ENCODE measurements at regions not wholly inside any gene's neighbourhood (a gene's known extent, or its start where the extent isn't known, plus 50 kb on each side); places are given as distances from the start of the nearest gene placed in this dataset.

GRCh38 chr7:26054386-26054785 is 97.6 kb upstream of the NFE2L3 start:
- TF ChIP-seq, protein P1, sequence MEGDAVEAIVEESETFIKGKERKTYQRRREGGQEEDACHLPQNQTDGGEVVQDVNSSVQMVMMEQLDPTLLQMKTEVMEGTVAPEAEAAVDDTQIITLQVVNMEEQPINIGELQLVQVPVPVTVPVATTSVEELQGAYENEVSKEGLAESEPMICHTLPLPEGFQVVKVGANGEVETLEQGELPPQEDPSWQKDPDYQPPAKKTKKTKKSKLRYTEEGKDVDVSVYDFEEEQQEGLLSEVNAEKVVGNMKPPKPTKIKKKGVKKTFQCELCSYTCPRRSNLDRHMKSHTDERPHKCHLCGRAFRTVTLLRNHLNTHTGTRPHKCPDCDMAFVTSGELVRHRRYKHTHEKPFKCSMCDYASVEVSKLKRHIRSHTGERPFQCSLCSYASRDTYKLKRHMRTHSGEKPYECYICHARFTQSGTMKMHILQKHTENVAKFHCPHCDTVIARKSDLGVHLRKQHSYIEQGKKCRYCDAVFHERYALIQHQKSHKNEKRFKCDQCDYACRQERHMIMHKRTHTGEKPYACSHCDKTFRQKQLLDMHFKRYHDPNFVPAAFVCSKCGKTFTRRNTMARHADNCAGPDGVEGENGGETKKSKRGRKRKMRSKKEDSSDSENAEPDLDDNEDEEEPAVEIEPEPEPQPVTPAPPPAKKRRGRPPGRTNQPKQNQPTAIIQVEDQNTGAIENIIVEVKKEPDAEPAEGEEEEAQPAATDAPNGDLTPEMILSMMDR (IDR thresholded peaks at IDR 0.05; ENCODE audit: poor library complexity, severe bottlenecking) = no peak
- TF ChIP-seq TAF1 (IDR thresholded peaks at IDR 0.05; ENCODE audit: low read depth) (no peak), EZH2 (IDR thresholded peaks at IDR 0.05; ENCODE audit: borderline replicate concordance, insufficient read depth, low read length, poor library complexity, severe bottlenecking) (no peak), EP300 (conservative IDR thresholded peaks at IDR 0.05; ENCODE audit: poor library complexity, severe bottlenecking) (no peak), POLR2AphosphoS5 (IDR thresholded peaks at IDR 0.05) (no peak)

All from neural cell (in vitro differentiated cells).